GM23338 (cell line): ENCODE measurements at regions not wholly inside any gene's neighbourhood (a gene's known extent, or its start where the extent isn't known, plus 50 kb on each side); places are given as distances from the start of the nearest gene placed in this dataset.

ENCODE experiments used
- ATAC-seq: fragments of 200-7000 bp; cut with Tn5 transposase; 3 replicates; pipeline ENCODE4 v1.9.1; 2020
- DNase-seq: peaks from one replicate; pipeline ENCODE4 v3.0.0-alpha.2; 2015; ENCODE audit warnings: low spot score
- H2AFZ ChIP-seq: fragments of 200-600 bp; sonication (generic); 2 replicates; pipeline ENCODE4 v1.8.0; 2016; ENCODE audit warnings: antibody characterized with exemption, mild to moderate bottlenecking, moderate library complexity
- H3F3A ChIP-seq: fragments of 200-600 bp; sonication (generic); replicated peaks from 2 replicates; pipeline ENCODE4 v1.8.0; 2017; ENCODE audit warnings: antibody characterized with exemption, mixed run types, low read depth
- H3K27ac ChIP-seq: fragments of 200-600 bp; sonication (generic); 2 replicates; pipeline ENCODE4 v1.6.1; 2016; ENCODE audit warnings: low read depth
- H3K27me3 ChIP-seq: fragments of 200-600 bp; sonication (generic); 2 replicates; pipeline ENCODE4 v1.8.0; 2016; ENCODE audit warnings: mild to moderate bottlenecking, mixed run types, moderate library complexity; ENCODE audit not compliant: insufficient read depth
- H3K36me3 ChIP-seq: fragments of 200-600 bp; sonication (generic); 2 replicates; pipeline ENCODE4 v1.8.0; 2016; ENCODE audit warnings: mild to moderate bottlenecking; ENCODE audit not compliant: insufficient read depth
- H3K4me1 ChIP-seq: fragments of 200-600 bp; sonication (generic); 2 replicates; pipeline ENCODE4 v1.8.0; 2016; ENCODE audit warnings: mild to moderate bottlenecking, moderate library complexity; ENCODE audit not compliant: insufficient read depth
- H3K4me2 ChIP-seq: fragments of 200-600 bp; sonication (generic); 2 replicates; pipeline ENCODE4 v1.7.1; 2017; ENCODE audit warnings: mixed run types
- H3K4me3 ChIP-seq: fragments of 200-600 bp; sonication (generic); 2 replicates; pipeline ENCODE4 v1.6.1; 2016; ENCODE audit warnings: mixed run types
- H3K79me2 ChIP-seq: fragments of 200-600 bp; sonication (generic); replicated peaks from 2 replicates; pipeline ENCODE4 v1.8.0; 2017; ENCODE audit warnings: mild to moderate bottlenecking; ENCODE audit not compliant: insufficient read depth
- H3K9me2 ChIP-seq: fragments of 200-600 bp; sonication (generic); 2 replicates; pipeline ENCODE4 v1.8.0; 2017; ENCODE audit not compliant: insufficient read depth
- H4K20me1 ChIP-seq: fragments of 200-600 bp; sonication (generic); replicated peaks from 2 replicates; pipeline ENCODE4 v1.8.0; 2017; ENCODE audit warnings: mild to moderate bottlenecking; ENCODE audit not compliant: insufficient read depth
- H3K27ac Mint-ChIP-seq: 2 replicates; pipeline ENCODE4 v1.8.0; 2020; ENCODE audit warnings: inconsistent platforms, mild to moderate bottlenecking, moderate library complexity, mixed read lengths
- H3K27me3 Mint-ChIP-seq: 3 replicates; pipeline ENCODE4 v1.8.0; 2022; ENCODE audit warnings: low read depth, mild to moderate bottlenecking, moderate library complexity, mixed read lengths, inconsistent platforms; ENCODE audit not compliant: insufficient read depth, poor library complexity
- H3K36me3 Mint-ChIP-seq: 3 replicates; pipeline ENCODE4 v1.8.0; 2021; ENCODE audit warnings: low read depth, mild to moderate bottlenecking, inconsistent platforms, moderate library complexity, mixed read lengths
- H3K4me1 Mint-ChIP-seq: 3 replicates; pipeline ENCODE4 v1.8.0; 2020; ENCODE audit warnings: mild to moderate bottlenecking, inconsistent platforms, mixed read lengths
- H3K4me3 Mint-ChIP-seq: 3 replicates; pipeline ENCODE4 v1.8.0; 2021; ENCODE audit warnings: moderate library complexity, mild to moderate bottlenecking, inconsistent platforms, mixed read lengths
- H3K9me3 Mint-ChIP-seq: 3 replicates; pipeline ENCODE4 v1.8.0; 2020; ENCODE audit warnings: moderate library complexity, mild to moderate bottlenecking, inconsistent platforms, mixed read lengths
- CREB1 ChIP-seq: fragments of 250-450 bp; sonication (Bioruptor Pico); IDR thresholded peaks from 2 replicates; pipeline ENCODE4 v1.5.0; 2020; ENCODE audit warnings: low read depth, mild to moderate bottlenecking, moderate library complexity
- CTCF ChIP-seq, 2 experiments: fragments of 200-600 bp in 1 of 2; sonication (generic) in 1 of 2; conservative IDR thresholded peaks; 2 replicates each; pipeline versions ENCODE4 v1.5.1 to v1.6.1; 2016 to 2017; ENCODE audit warnings: antibody characterized with exemption in 2 of 2, low read depth in 2 of 2, mild to moderate bottlenecking in 2 of 2, moderate library complexity in 1 of 2
- ETS1 ChIP-seq: IDR thresholded peaks from 2 replicates; pipeline ENCODE4 v1.6.1; 2016; ENCODE audit warnings: antibody characterized with exemption
- EZH2 ChIP-seq: fragments of 200-600 bp; sonication (generic); IDR thresholded peaks from one replicate; pipeline ENCODE4 v1.8.0; 2017; ENCODE audit warnings: antibody characterized with exemption, mild to moderate bottlenecking, low read depth; ENCODE audit not compliant: unreplicated experiment
- EZH2phosphoT487 ChIP-seq: fragments of 200-600 bp; sonication (generic); IDR thresholded peaks from one replicate; pipeline ENCODE4 v1.8.1; 2018; ENCODE audit warnings: antibody characterized with exemption; ENCODE audit not compliant: unreplicated experiment
- NANOG ChIP-seq: IDR thresholded peaks from 2 replicates; pipeline ENCODE4 v1.6.1; 2016; ENCODE audit warnings: antibody characterized with exemption, borderline replicate concordance
- POLR2AphosphoS5 ChIP-seq: IDR thresholded peaks from 2 replicates; pipeline ENCODE4 v1.6.1; 2016; ENCODE audit warnings: antibody characterized with exemption, low read depth
- STAT1 ChIP-seq: IDR thresholded peaks from one replicate; pipeline ENCODE4 v1.6.1; 2016; ENCODE audit warnings: antibody characterized with exemption; ENCODE audit not compliant: unreplicated experiment
- ZNF114 ChIP-seq: fragments of 250-450 bp; sonication (Bioruptor Pico); IDR thresholded peaks from 2 replicates; pipeline ENCODE4 v1.5.0; 2020; ENCODE audit warnings: mild to moderate bottlenecking, moderate library complexity
- ZNF331 ChIP-seq: fragments of 250-450 bp; sonication (Bioruptor Pico); IDR thresholded peaks from 2 replicates; pipeline ENCODE4 v1.5.0; 2020; ENCODE audit warnings: low read depth, mild to moderate bottlenecking, moderate library complexity

GRCh38 chr20:12837646-12838045 is 171.1 kb upstream of the SPTLC3 start (continued):
- no peak for TF ChIP-seq ETS1
- no peak for TF ChIP-seq EZH2
- TF ChIP-seq ZNF331 = no peak
- no peak for TF ChIP-seq ZNF114
- no peak for TF ChIP-seq CTCF (conservative IDR thresholded peaks at IDR 0.05; ENCODE audit: low read depth in 2 of 2)
- TF ChIP-seq STAT1 = no peak
- TF ChIP-seq NANOG = no peak
- TF ChIP-seq POLR2AphosphoS5 = no peak
- no peak for TF ChIP-seq EZH2phosphoT487
- no peak for TF ChIP-seq CREB1 (CRISPR knock-in tag)

GRCh38 chr20:12838261-12838866 is 170.4 kb upstream of the SPTLC3 start:
- no peak for TF ChIP-seq ETS1
- peak; percentile 80 to 94 for TF ChIP-seq CTCF (conservative IDR thresholded peaks at IDR 0.05; ENCODE audit: low read depth in 2 of 2)
- no peak for TF ChIP-seq CREB1 (CRISPR knock-in tag)
- no peak for TF ChIP-seq NANOG
- no peaks in the 10 kb centered on the region for H3K79me2 ChIP-seq
- no peak overlapping the region for H3K4me3 ChIP-seq
- peaks cover 22% of the 10 kb centered on the region for H3K4me1 ChIP-seq
- H3K36me3 ChIP-seq = no peaks in the 10 kb centered on the region
- H4K20me1 ChIP-seq = no peaks in the 10 kb centered on the region
- Mint-ChIP-seq H3K27me3 (no peaks in the 10 kb centered on the region), H3K4me1 (peaks cover 22% of the 10 kb centered on the region; the same call in 2 of the 3 replicates), H3K9me3 (no peaks in the 10 kb centered on the region), H3K36me3 (no peaks in the 10 kb centered on the region), H3K27ac (no peak overlapping the region), H3K4me3 (no peak overlapping the region)
- H3K27ac ChIP-seq = no peak overlapping the region
- H2AFZ ChIP-seq = peak overlapping the region; percentile 66; the same call in 1 of the 2 replicates
- no peaks in the 10 kb centered on the region for H3K27me3 ChIP-seq
- H3K9me2 ChIP-seq = no peaks in the 10 kb centered on the region
- DNase-seq (peak; percentile 70), ATAC-seq (peak; percentile 71)
- no peaks in the 10 kb centered on the region for H3F3A ChIP-seq
- peak overlapping the region; percentile 53; the same call in 1 of the 2 replicates for H3K4me2 ChIP-seq
